Heart left ventricle (tissue), 16 donors: ENCODE measurements at regions not wholly inside any gene's neighbourhood (a gene's known extent, or its start where the extent isn't known, plus 50 kb on each side); places are given as distances from the start of the nearest gene placed in this dataset.

ENCODE experiments used
- ATAC-seq, 4 donors: fragments of 200-7000 bp; cut with Tn5 transposase; one replicate each; pipeline ENCODE4 v1.9.1; 2020 to 2022; ENCODE audit warnings: moderate library complexity in 4 of 4, mild to moderate bottlenecking in 3 of 4, moderate number of reproducible peaks in 1 of 4
- DNase-seq, 5 donors: peaks; one replicate each; pipeline ENCODE4 v3.0.0-alpha.2; 2020
- H3K27ac ChIP-seq, 12 donors: fragments of 200-600 bp; sonication (generic) in 4 of 12; one replicate each; pipeline versions ENCODE4 v1.5.0 to v1.8.0; 2016 to 2022; ENCODE audit warnings: mild to moderate bottlenecking in 2 of 12
- H3K27me3 ChIP-seq, 9 donors: fragments of 200-600 bp; sonication (generic) in 2 of 9; one replicate each; pipeline versions ENCODE4 v1.5.1 to v1.8.0; 2016 to 2022; ENCODE audit warnings: mild to moderate bottlenecking in 3 of 9
- H3K36me3 ChIP-seq, 9 donors: fragments of 200-600 bp; sonication (generic) in 2 of 9; one replicate each; pipeline versions ENCODE4 v1.5.0 to v1.8.0; 2018 to 2022; ENCODE audit warnings: mild to moderate bottlenecking in 2 of 9
- H3K4me1 ChIP-seq, 12 donors: fragments of 200-600 bp; sonication (generic) in 4 of 12; one replicate each; pipeline versions ENCODE4 v1.5.0 to v1.8.0; 2016 to 2022; ENCODE audit warnings: mild to moderate bottlenecking in 3 of 12
- H3K4me3 ChIP-seq, 12 donors: fragments of 200-600 bp; sonication (generic) in 4 of 12; one replicate each; pipeline versions ENCODE4 v1.5.0 to v1.8.0; 2017 to 2022; ENCODE audit warnings: mild to moderate bottlenecking in 9 of 12, moderate library complexity in 4 of 12
- H3K9me3 ChIP-seq, 12 donors: fragments of 200-600 bp; sonication (generic) in 4 of 12; one replicate each; pipeline versions ENCODE4 v1.5.0 to v1.8.0; 2016 to 2022; ENCODE audit warnings: mild to moderate bottlenecking in 1 of 12
- CTCF ChIP-seq, 12 donors: fragments of 200-600 bp; sonication (generic) in 4 of 12; IDR thresholded peaks; one replicate each; pipeline versions ENCODE4 v1.5.0 to v1.8.0; 2018 to 2022; ENCODE audit warnings: antibody characterized with exemption in 12 of 12, mild to moderate bottlenecking in 5 of 12
- POLR2A ChIP-seq, 2 donors: fragments of 450-650 bp; IDR thresholded peaks; one replicate each; pipeline ENCODE4 v1.6.1; 2017; ENCODE audit warnings: antibody characterized with exemption in 2 of 2, mild to moderate bottlenecking in 2 of 2, moderate library complexity in 2 of 2
- WGBS, 4 donors: extraction: QIAGEN DNeasy Blood & Tissue Kit in 2 of 4; methylation state at CpG; one replicate each; pipeline versions ENCODE4 v1.1.5 to v1.1.7; 2013 to 2018; 5-methylcytosine and 5-hydroxymethylcytosine counted together
- intact Hi-C, 10 donors: fragments of 100-400 bp; cut with DNase I; formaldehyde crosslinking; loops; one replicate each; pipeline versions ENCODE4 v1.11.1 to v1.14.2; 2022
- donor health status: ischemic (EF 13 %, LVEDD 7.1; RV severe dilation, severe dysfunction).
- donor health status: healthy with polysubstance abuse.
- donor health status: DM: no; HTN: yes; CAD: no.
- donor health status: DM: no; HTN: no; CAD: no.
- donor health status: ischemic (EF 25% LVEDD 6.9; RV normal size, moderate dysfunction).
- donor health status: ischemic (EF 25% LVEDD 5.7; RV mildly dilated, moderate dysfunction).
- donor health status: healthy.
- donor health status: DM: yes; HTN: yes; CAD: no.
- donor health status: ischemic (EF 35%, LVEDD 5.7; RV mildly dilated, moderate dysfunction).
- donor health status: nonischemic (EF 11% LVEDD 7.7; RV severe dilation, severe dysfunction).
- donor health status: DM: yes; HTN: yes; CAD: no.
- donor health status: PGD.
- donor health status: ischemic (EF 29% LVEDD 5.4; RV normal size, mild dysfunction).
- donor health status: nonischemic (EF 23%, LVEDD 6.1; RV moderate dilation, normal function).

- no peak for DNase-seq
- no peak for TF ChIP-seq CTCF (IDR thresholded peaks at IDR 0.05)
- no peak for TF ChIP-seq POLR2A (IDR thresholded peaks at IDR 0.05)
- Histone ChIP-seq H3K4me3 (no peak overlapping the region), H3K36me3 (no peaks in the 10 kb centered on the region), H3K9me3 (no peaks in the 10 kb centered on the region), H3K27ac (no peak overlapping the region), H3K4me1 (no peaks in the 10 kb centered on the region), H3K27me3 (no peaks in the 10 kb centered on the region)
- WGBS, 4 donors: 87 to 97% (median 92%) methylated on average over 6 of the region's 6 CpGs
- no peak for ATAC-seq
- intact Hi-C loops: loop anchor here in 2 of 10 donors (10.0 kb wide), 1 partner anchor 563 kb away; no protein-coding TSS in a partner anchor
Measured at GRCh38 chr11:86861810-86862209, 61.5 kb downstream of the PRSS23 start.

- 47 to 78% (median 73%) methylated on average over 2 of the region's 2 CpGs for WGBS, 4 donors
- no peak for DNase-seq
- TF ChIP-seq CTCF (IDR thresholded peaks at IDR 0.05) (no peak), POLR2A (IDR thresholded peaks at IDR 0.05) (no peak)
- no peaks in the 10 kb centered on the region for H3K27me3 ChIP-seq
- no peak for ATAC-seq
- no peaks in the 10 kb centered on the region for H3K9me3 ChIP-seq
- H3K4me3 ChIP-seq: no peak overlapping the region
- no peak overlapping the region for H3K27ac ChIP-seq
- no peaks in the 10 kb centered on the region for H3K4me1 ChIP-seq
- intact Hi-C loops: loop anchor here in 2 of 10 donors (10.0 kb wide), 1 partner anchor 561 kb away; no protein-coding TSS in a partner anchor
- no peaks in the 10 kb centered on the region for H3K36me3 ChIP-seq
Measured at GRCh38 chr11:86863476-86863875, 63.1 kb downstream of the PRSS23 start.

GRCh38 chr11:86865436-86865835, 65.1 kb downstream of the PRSS23 start:
- Histone ChIP-seq H3K9me3 (no peaks in the 10 kb centered on the region), H3K27ac (no peak overlapping the region), H3K4me3 (no peak overlapping the region), H3K27me3 (no peaks in the 10 kb centered on the region), H3K4me1 (peaks cover 0 to 7% (median 0%) of the 10 kb centered on the region in 12 donors), H3K36me3 (no peaks in the 10 kb centered on the region)
- WGBS, 4 donors: 89 to 100% (median 93%) methylated on average over 1 of the region's 1 CpG
- intact Hi-C loops: loop anchor here in 7 of 10 donors (5.0 to 10.0 kb wide), 5 partner anchors 52 to 559 kb away; no protein-coding TSS in a partner anchor
- no peak for DNase-seq
- no peak for TF ChIP-seq CTCF (IDR thresholded peaks at IDR 0.05)
- TF ChIP-seq POLR2A (IDR thresholded peaks at IDR 0.05): no peak
- no peak for ATAC-seq

- H3K27ac ChIP-seq: no peak overlapping the region
- no peak for DNase-seq
- 52 to 58% (median 54%) methylated on average over 6 of the region's 6 CpGs for WGBS, 4 donors
- intact Hi-C loops: loop anchor here in 7 of 10 donors (2.0 to 10.0 kb wide), 7 partner anchors 48 to 555 kb away; no protein-coding TSS in a partner anchor
- no peak overlapping the region for H3K4me3 ChIP-seq
- H3K4me1 ChIP-seq: peaks cover 0 to 17% (median 0%) of the 10 kb centered on the region in 12 donors
- no peaks in the 10 kb centered on the region for H3K27me3 ChIP-seq
- no peaks in the 10 kb centered on the region for H3K9me3 ChIP-seq
- TF ChIP-seq POLR2A (IDR thresholded peaks at IDR 0.05) (no peak), CTCF (IDR thresholded peaks at IDR 0.05) (no peak)
- peak in 1 of 4 donors; percentile 20 for ATAC-seq
- H3K36me3 ChIP-seq: no peaks in the 10 kb centered on the region
Measured at GRCh38 chr11:86869531-86869930, 69.2 kb downstream of the PRSS23 start.
